Heart left ventricle (tissue), 13 donors: ENCODE measurements at regions not wholly inside any gene's neighbourhood (a gene's known extent, or its start where the extent isn't known, plus 50 kb on each side); places are given as distances from the start of the nearest gene placed in this dataset.

Experiments used
- POLR2A ChIP-seq, 2 donors: fragments of 450-650 bp; IDR thresholded peaks; one replicate each; pipeline ENCODE4 v1.6.1; 2017; ENCODE audit warnings: antibody characterized with exemption in 2 of 2, mild to moderate bottlenecking in 2 of 2, moderate library complexity in 2 of 2
- TF ChIP-seq, protein P1 (sequence below), 12 donors: fragments of 200-600 bp; sonication (generic) in 4 of 12; IDR thresholded peaks; one replicate each; pipeline versions ENCODE4 v1.5.0 to v1.8.0; 2018 to 2022; ENCODE audit warnings: antibody characterized with exemption in 12 of 12, mild to moderate bottlenecking in 5 of 12
- donor health status: ischemic (EF 13 %, LVEDD 7.1; RV severe dilation, severe dysfunction).
- donor health status: DM: no; HTN: yes; CAD: no.
- donor health status: DM: no; HTN: no; CAD: no.
- donor health status: ischemic (EF 25% LVEDD 6.9; RV normal size, moderate dysfunction).
- donor health status: ischemic (EF 25% LVEDD 5.7; RV mildly dilated, moderate dysfunction).
- donor health status: ischemic (EF 35%, LVEDD 5.7; RV mildly dilated, moderate dysfunction).
- donor health status: nonischemic (EF 11% LVEDD 7.7; RV severe dilation, severe dysfunction).
- donor health status: DM: yes; HTN: yes; CAD: no.
- donor health status: PGD.
- donor health status: ischemic (EF 29% LVEDD 5.4; RV normal size, mild dysfunction).
- donor health status: nonischemic (EF 23%, LVEDD 6.1; RV moderate dilation, normal function).

DNA sequence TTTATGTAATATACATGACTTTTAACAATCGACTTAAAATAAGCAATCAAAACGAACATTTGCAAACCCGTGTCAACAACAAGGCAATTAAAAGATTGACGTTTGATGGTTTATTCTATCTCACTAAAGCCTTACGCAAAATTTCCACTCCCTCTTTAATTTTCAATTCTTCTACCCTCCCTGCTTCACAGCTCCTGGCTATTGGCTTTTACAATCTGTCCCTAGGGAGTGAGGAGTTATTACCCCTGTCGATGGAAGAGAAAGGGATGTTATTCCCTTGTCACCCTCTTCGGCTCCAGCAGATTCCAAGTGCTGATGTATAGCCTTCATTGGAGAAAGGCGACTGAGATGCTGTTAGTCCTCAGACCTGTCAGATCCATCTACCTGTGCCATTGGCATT lies 161.3 kb downstream of the ZNF281 start:
- TF ChIP-seq POLR2A (IDR thresholded peaks at IDR 0.05): no peak
- TF ChIP-seq, protein P1, sequence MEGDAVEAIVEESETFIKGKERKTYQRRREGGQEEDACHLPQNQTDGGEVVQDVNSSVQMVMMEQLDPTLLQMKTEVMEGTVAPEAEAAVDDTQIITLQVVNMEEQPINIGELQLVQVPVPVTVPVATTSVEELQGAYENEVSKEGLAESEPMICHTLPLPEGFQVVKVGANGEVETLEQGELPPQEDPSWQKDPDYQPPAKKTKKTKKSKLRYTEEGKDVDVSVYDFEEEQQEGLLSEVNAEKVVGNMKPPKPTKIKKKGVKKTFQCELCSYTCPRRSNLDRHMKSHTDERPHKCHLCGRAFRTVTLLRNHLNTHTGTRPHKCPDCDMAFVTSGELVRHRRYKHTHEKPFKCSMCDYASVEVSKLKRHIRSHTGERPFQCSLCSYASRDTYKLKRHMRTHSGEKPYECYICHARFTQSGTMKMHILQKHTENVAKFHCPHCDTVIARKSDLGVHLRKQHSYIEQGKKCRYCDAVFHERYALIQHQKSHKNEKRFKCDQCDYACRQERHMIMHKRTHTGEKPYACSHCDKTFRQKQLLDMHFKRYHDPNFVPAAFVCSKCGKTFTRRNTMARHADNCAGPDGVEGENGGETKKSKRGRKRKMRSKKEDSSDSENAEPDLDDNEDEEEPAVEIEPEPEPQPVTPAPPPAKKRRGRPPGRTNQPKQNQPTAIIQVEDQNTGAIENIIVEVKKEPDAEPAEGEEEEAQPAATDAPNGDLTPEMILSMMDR (IDR thresholded peaks at IDR 0.05): no peak
